DMS53 (cell line): ENCODE measurements at regions not wholly inside any gene's neighbourhood (a gene's known extent, or its start where the extent isn't known, plus 50 kb on each side); places are given as distances from the start of the nearest gene placed in this dataset.

ENCODE experiments used
- DNase-seq: peaks from one replicate; lab custom pipeline; 2025; lab: John Stamatoyannopoulos, UW

GRCh38 chr12:28879379-28879778 is 269.7 kb upstream of the FAR2 start:
- DNase-seq = peak; percentile 25

- DNase-seq = no peak
These were observed 266.6 kb upstream of the FAR2 start for GRCh38 chr12:28882444-28882843.

GRCh38 chr12:28883406-28883997 is 265.6 kb upstream of the FAR2 start:
- DNase-seq = no peak

GRCh38 chr12:28884904-28885679 is 264.0 kb upstream of the FAR2 start:
- DNase-seq = no peak

- no peak for DNase-seq
These were observed 263.1 kb upstream of the FAR2 start for GRCh38 chr12:28885928-28886327.

GRCh38 chr12:28887461-28887990 is 261.6 kb upstream of the FAR2 start:
- DNase-seq = no peak

- DNase-seq = no peak
These were observed 258.4 kb upstream of the FAR2 start for GRCh38 chr12:28890664-28891063.

- no peak for DNase-seq
These were observed 258.0 kb upstream of the FAR2 start for GRCh38 chr12:28891126-28891525.

- no peak for DNase-seq
These were observed 255.7 kb upstream of the FAR2 start for GRCh38 chr12:28893365-28893764.

GRCh38 chr12:28893856-28894255 is 255.2 kb upstream of the FAR2 start:
- DNase-seq = no peak

GRCh38 chr12:28896421-28896820 is 252.7 kb upstream of the FAR2 start:
- DNase-seq = no peak

- DNase-seq = no peak
These were observed 251.0 kb upstream of the FAR2 start for GRCh38 chr12:28898038-28898437.

- DNase-seq = no peak
These were observed 249.1 kb upstream of the FAR2 start for GRCh38 chr12:28899951-28900350.

- DNase-seq = no peak
These were observed 243.7 kb upstream of the FAR2 start for GRCh38 chr12:28905220-28905955.

GRCh38 chr12:28908646-28909045 is 240.4 kb upstream of the FAR2 start:
- DNase-seq = no peak

GRCh38 chr12:28909291-28909690 is 239.8 kb upstream of the FAR2 start:
- no peak for DNase-seq

- no peak for DNase-seq
These were observed 223.2 kb upstream of the FAR2 start for GRCh38 chr12:28925719-28926376.

GRCh38 chr12:28930704-28931103 is 218.4 kb upstream of the FAR2 start:
- no peak for DNase-seq

GRCh38 chr12:28933176-28933575 is 215.9 kb upstream of the FAR2 start:
- no peak for DNase-seq

GRCh38 chr12:28933864-28934527 is 215.1 kb upstream of the FAR2 start:
- DNase-seq = no peak

GRCh38 chr12:28936221-28936620 is 212.9 kb upstream of the FAR2 start:
- no peak for DNase-seq

GRCh38 chr12:28936711-28937110 is 212.4 kb upstream of the FAR2 start:
- no peak for DNase-seq
